HG03039 (cell line): ENCODE measurements at regions not wholly inside any gene's neighbourhood (a gene's known extent, or its start where the extent isn't known, plus 50 kb on each side); places are given as distances from the start of the nearest gene placed in this dataset.

ENCODE experiments used
- ATAC-seq: cut with Tn5 transposase; IDR thresholded peaks from one replicate; pipeline ENCODE4 v1.9.1; 2021; ENCODE audit warnings: mild to moderate bottlenecking, moderate library complexity; ENCODE audit not compliant: unreplicated experiment

GRCh38 chr7:68491523-68492358, 1106.5 kb upstream of the AUTS2 start:
- ATAC-seq: no peak

DNA sequence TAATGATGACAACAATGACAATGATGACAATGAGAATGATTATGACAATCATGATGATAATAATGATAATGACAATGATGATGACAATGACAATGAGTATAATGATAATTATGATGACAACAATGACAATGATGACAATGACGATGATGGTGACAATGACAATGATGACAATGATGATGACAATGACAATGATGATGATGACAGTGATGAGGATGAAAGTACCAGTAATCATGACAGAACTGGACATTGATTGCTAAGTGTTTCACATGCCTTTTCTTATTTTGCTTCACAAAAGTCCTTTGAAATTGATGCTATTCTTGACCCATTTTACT, 1106.0 kb upstream of the AUTS2 start:
- ATAC-seq: no peak

DNA sequence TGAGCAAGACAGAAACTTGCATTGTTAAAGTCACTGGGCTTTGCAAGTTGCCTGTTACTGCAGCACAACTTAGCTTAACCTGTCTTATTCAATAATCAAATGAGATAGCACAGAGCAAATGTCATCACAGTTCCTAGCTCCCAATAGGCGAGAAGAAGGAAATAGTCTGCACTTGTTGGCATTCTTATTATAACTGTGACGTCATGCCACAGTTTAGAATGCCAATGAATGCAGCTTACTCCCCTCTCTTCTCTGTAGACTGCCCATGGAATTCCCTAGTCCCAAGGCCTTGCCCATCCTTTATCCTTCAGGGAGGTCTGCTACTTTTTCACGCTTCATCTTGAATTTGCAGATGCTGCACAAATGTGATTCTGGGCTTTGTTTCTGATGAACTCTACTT, 1094.9 kb upstream of the AUTS2 start:
- ATAC-seq: no peak

DNA sequence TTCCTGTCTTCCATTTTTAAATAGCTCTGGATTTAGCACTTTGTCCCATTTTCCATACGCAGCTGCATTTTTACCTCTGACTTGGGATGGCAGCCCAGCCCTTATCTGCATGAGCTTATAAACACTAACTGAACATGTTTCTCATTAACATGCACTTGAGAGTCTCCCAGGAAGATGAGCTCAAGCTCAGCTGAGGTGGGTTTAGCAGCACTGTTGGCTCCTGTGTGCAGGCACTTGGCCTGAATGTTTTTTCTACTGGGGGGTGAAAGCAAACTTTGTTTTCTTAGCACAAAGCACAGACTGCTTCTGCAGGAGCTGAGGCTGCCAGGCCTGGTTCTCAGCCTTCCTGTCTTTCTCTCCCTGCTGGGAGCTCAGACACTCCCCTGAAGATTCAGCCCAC, 1093.6 kb upstream of the AUTS2 start:
- no peak for ATAC-seq

GRCh38 chr7:68505721-68506120, 1092.6 kb upstream of the AUTS2 start:
- ATAC-seq: no peak

DNA sequence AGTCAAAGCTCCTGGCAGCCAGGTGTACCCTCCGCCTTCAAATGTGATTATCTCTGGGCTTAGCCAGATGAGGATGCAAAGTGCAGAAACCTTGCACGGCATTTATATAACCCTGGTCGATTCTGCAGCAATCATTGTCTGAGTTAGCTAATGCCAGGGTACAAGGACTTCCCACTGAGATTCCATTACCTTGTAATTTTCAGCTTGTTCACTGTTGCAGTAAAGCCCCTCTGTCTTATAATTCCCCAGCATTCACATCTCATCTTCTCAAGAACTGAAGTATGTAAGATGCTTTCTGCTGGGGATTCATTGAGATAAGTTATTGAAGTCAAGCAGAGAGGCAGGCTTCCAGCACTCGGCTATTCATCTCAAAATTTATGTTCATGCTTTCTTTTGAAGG, 1090.6 kb upstream of the AUTS2 start:
- ATAC-seq: no peak

- no peak for ATAC-seq
These were observed 1089.2 kb upstream of the AUTS2 start for GRCh38 chr7:68509054-68509453.

DNA sequence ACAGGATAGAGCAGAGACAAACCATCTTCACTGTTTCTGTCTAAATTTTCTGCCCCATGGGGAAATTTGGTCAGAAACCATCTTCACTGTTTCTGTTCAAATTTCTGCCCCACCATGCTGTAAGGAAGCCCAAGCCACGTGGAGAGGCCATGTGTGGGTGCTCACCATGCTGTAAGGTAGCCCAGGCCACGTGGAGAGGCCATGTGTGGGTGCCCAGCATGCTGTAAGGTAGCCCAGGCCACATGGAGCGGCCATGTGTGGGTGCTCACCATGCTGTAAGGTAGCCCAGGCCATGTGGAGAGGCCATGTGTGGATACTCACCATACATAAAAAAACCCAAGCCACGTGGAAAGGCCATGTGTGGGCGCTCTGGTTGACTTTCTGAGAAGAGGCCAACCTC, 1088.7 kb upstream of the AUTS2 start:
- no peak for ATAC-seq

DNA sequence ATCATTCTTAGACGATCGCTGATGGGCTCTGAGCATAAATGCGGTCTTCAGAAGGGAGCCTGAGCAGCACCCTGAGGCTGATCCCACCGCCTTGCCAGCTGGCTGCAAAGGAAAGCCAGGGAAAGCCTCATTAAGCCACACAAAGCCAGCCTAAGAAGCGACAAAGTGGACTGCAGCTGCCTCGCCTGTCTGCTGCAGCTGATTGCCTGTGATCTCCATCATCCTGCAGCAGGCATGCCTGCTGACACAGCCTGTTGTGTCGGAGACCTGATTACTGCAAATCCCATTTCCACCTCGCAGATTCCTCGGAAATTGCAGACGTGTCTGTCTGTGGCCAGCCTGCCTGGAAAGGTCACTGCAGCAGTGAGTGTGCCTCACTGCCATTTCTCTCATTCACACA, 1087.0 kb upstream of the AUTS2 start:
- ATAC-seq: no peak

- no peak for ATAC-seq
These were observed 1085.8 kb upstream of the AUTS2 start for GRCh38 chr7:68512466-68512865.

DNA sequence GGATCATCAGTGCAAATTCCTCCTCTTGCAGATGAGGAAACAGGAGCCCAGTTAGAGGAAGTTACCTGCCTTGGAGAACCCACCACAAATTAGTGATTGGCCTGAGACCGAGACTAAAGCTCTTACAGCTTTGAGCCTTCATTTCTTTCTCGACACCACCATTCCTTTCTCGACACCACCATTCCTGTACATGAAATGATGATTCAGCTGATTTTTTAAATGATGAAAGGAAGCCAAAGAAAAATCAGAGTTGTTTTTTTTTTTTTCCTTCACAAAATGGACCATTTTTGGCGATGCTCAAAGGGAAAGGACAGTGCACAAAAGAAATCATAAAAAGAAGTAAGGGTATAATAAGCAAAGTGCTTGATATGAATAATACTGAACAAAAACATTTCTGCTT, 1080.2 kb upstream of the AUTS2 start:
- no peak for ATAC-seq

GRCh38 chr7:68524126-68524525, 1074.1 kb upstream of the AUTS2 start:
- no peak for ATAC-seq

DNA sequence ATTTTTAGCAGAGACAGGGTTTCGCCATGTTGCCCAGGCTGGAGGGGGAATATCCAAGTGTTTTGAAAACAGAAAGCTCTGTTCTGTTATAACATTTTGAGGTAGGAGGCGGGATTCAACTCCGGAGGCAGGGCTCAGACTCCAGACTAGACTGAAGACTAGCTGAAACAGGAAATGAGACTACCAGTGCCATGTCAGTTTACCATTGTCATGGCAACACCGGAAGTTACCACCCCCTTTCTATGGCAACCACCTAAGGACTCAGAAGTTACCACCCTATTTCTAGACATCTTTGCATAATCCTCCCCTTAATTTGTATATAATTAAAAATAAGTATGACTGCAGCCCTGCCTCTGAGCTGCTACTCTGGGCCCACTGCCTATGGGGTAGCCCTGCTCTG, 1069.1 kb upstream of the AUTS2 start:
- ATAC-seq: no peak

DNA sequence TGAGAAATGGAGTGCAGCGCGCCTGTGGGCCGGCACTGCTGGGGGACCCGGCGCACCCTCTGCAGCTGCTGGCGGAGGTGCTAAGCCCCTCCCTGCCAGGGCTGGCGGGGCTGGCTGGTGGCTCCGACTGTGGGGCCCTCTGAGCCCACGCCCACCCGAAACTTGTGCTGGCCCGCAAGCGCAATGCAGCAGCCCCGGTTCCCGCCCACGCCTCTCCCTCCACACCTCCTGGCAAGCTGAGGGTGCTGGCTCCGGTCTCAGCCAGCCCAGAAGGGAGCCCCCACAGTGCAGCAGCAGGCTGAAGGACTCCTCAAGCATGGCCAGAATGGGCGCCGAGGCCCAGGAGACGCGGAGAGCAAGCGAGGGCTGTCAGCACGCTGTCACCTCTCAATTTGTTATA, 1063.0 kb upstream of the AUTS2 start:
- no peak for ATAC-seq

- ATAC-seq: no peak
These were observed 1061.1 kb upstream of the AUTS2 start for GRCh38 chr7:68537051-68537773.

DNA sequence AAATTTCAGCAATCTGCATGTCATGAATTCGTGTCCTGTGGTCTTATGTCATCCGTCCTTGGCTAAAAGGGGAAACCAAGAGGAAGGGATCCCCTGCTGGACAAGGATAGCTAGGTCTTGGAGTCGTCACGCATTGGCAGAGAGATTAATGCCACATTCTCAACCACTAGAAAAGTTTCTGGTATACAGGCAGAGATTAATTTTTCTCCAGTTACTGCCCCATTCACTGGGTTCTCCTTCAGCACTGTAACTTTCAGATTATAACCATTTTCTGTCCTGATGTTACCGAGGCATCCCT, 1060.6 kb upstream of the AUTS2 start:
- ATAC-seq: no peak

DNA sequence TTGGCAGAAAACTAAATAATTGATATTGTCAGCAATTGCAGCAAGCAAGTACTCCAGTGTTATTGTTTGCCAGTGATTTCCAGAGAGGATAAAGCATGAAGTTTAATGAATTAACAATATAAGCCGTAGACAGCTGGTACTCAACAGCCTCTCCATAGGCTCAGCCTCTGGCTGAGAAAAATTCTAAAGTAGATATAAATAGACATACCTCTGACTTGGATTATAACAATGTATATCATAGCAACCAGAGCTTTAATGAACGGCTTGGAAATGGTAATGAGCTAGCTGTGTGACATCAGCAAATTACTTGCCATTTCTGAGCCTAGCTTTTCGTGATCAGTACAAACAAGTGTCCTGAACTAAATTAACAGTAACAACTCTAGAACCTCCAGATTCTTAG, 1055.4 kb upstream of the AUTS2 start:
- ATAC-seq: no peak

DNA sequence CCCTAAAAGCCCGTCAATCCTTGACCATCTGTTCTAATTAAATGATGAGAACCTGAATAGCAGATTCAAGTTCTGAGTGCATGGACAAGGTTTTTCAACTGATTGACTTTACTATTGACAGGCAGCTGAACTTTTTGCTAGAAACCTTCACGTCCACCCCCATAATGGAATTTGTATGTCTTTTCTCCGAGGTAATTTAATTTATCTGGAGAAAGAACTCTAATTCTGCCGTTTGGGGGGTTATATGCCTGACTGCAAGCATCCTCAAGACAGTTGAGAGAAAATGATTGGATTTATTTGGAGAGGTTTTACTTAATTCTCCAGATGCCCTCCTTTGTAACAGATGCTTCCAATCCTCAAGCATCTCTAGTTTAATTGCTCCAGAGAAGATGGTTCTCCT, 1053.4 kb upstream of the AUTS2 start:
- ATAC-seq: no peak

GRCh38 chr7:68547181-68547580, 1051.1 kb upstream of the AUTS2 start:
- ATAC-seq: no peak

DNA sequence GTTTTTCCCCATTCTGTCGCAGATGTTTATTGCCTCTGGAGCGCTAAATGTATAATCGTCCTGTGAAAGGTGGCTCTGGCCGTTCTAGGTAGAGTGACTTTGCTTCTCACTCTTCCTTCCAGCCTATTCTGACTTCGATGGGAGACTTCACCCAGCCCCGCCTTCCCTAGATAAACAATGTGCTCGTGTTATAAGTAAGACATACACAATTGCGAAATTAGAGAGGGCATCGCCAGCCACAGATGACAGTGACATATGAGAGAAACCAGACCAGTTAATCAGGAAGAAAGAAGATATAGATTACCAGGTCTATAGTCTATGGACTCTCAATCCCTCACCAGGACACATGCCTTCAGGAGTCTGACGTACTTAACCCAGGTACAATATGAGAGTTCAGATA, 1050.5 kb upstream of the AUTS2 start:
- no peak for ATAC-seq

DNA sequence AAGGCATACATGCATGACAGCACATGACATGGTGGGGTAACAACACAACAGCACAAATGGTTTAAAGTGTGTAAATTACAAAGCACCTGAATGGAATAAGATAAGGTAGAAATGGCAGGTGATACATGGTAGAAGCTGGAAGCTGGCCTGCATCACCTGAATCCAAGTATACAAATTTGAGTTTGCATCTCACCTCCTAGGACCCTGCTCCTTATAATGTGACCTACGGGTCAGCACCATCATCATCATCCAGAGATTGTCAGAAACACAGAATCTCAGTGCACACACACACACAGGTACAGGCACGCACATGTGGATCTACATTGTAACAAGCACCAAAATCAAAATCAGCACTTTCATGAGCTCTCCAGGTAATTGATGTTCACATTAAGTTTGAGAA, 1048.2 kb upstream of the AUTS2 start:
- no peak for ATAC-seq

DNA sequence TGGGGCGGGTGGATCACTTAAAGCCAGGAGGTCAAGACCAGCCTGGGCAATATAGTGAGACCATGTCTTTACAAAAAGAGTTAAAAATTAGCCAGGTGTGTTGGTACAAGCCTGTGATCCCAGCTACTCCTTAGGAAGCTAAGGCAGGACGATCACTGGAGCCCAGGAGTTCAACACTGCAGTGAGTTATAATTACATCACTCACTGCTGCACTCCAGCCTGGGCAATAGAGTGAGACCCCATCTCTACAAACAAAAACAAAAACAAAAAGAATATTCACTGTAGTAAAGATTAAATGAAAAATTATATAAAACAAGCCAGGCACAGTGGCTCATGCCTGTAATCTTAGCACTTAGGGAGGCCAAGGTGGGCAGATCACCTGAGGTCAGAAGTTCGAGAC, 1047.6 kb upstream of the AUTS2 start:
- ATAC-seq: no peak

- no peak for ATAC-seq
These were observed 1041.7 kb upstream of the AUTS2 start for GRCh38 chr7:68556537-68556936.
